Body of pancreas (tissue), 4 donors: ENCODE measurements at regions not wholly inside any gene's neighbourhood (a gene's known extent, or its start where the extent isn't known, plus 50 kb on each side); places are given as distances from the start of the nearest gene placed in this dataset.

Source experiments
- ATAC-seq: fragments of 150-250 bp; one replicate; pipeline ENCODE4 v1.9.1; 2016
- DNase-seq, 4 donors: peaks; one replicate each; pipeline ENCODE4 v3.0.0-alpha.2; 2019
- H3K27ac ChIP-seq, 4 donors: fragments of 200-600 bp; sonication (generic); 1 replicate in 3 of 4; 2 replicates in 1 of 4; pipeline versions ENCODE4 v1.5.1 to v1.6.1; 2016 to 2019; ENCODE audit warnings: mild to moderate bottlenecking in 1 of 4, mixed read lengths in 1 of 4, moderate library complexity in 1 of 4
- H3K27me3 ChIP-seq, 2 donors: fragments of 200-600 bp; sonication (generic); one replicate each; pipeline ENCODE4 v1.6.0; 2016; ENCODE audit warnings: mild to moderate bottlenecking in 1 of 2
- H3K36me3 ChIP-seq, 2 donors: fragments of 200-600 bp; sonication (generic); replicated peaks in 1 of 2; 2 replicates each; pipeline ENCODE4 v1.5.1; 2016; ENCODE audit warnings: low read depth in 2 of 2; ENCODE audit not compliant: insufficient read depth in 1 of 2
- H3K4me1 ChIP-seq: fragments of 200-600 bp; sonication (generic); one replicate; pipeline ENCODE4 v1.6.0; 2016
- H3K4me3 ChIP-seq, 2 donors: fragments of 200-600 bp; sonication (generic); 1 replicate in 1 of 2; 2 replicates in 1 of 2; pipeline ENCODE4 v1.5.1; 2016 to 2019
- H3K9me3 ChIP-seq, 3 donors: fragments of 200-600 bp; sonication (generic); 1 replicate in 2 of 3; 2 replicates in 1 of 3; pipeline ENCODE4 v1.5.1; 2016
- POLR2A ChIP-seq, 3 donors: fragments of 450-650 bp; IDR thresholded peaks; one replicate each; pipeline ENCODE4 v1.6.1; 2016; ENCODE audit warnings: antibody characterized with exemption in 3 of 3, mild to moderate bottlenecking in 2 of 3
- WGBS, 2 donors: methylation state at CpG; one replicate each; pipeline ENCODE4 v1.1.5; 2017; 5-methylcytosine and 5-hydroxymethylcytosine counted together
- intact Hi-C: fragments of 100-400 bp; cut with DNase I; formaldehyde crosslinking; loops from one replicate; pipeline ENCODE4 v1.15.1; 2023
- TF ChIP-seq, protein P1 (sequence below), 7 experiments: fragments of 450-650 bp in 4 of 7; fragments of 200-600 bp in 3 of 7; sonication (generic) in 3 of 7; IDR thresholded peaks; one replicate each; pipeline ENCODE4 v1.5.1; 2016 to 2019; ENCODE audit warnings: antibody characterized with exemption in 7 of 7

- no peak overlapping the region for H3K4me3 ChIP-seq
- no peaks in the 10 kb centered on the region for H3K36me3 ChIP-seq
- DNase-seq (peak in 2 of 4 donors; percentile 2 to 25), ATAC-seq (no peak)
- H3K9me3 ChIP-seq: no peaks in the 10 kb centered on the region
- intact Hi-C loops: no loop called here
- no peaks in the 10 kb centered on the region for H3K27me3 ChIP-seq
- WGBS, 2 donors: 45 to 52% methylated on average over 9 of the region's 9 CpGs
- no peaks in the 10 kb centered on the region for H3K4me1 ChIP-seq
- TF ChIP-seq, protein P1, sequence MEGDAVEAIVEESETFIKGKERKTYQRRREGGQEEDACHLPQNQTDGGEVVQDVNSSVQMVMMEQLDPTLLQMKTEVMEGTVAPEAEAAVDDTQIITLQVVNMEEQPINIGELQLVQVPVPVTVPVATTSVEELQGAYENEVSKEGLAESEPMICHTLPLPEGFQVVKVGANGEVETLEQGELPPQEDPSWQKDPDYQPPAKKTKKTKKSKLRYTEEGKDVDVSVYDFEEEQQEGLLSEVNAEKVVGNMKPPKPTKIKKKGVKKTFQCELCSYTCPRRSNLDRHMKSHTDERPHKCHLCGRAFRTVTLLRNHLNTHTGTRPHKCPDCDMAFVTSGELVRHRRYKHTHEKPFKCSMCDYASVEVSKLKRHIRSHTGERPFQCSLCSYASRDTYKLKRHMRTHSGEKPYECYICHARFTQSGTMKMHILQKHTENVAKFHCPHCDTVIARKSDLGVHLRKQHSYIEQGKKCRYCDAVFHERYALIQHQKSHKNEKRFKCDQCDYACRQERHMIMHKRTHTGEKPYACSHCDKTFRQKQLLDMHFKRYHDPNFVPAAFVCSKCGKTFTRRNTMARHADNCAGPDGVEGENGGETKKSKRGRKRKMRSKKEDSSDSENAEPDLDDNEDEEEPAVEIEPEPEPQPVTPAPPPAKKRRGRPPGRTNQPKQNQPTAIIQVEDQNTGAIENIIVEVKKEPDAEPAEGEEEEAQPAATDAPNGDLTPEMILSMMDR (IDR thresholded peaks at IDR 0.05): no peak
- no peak for TF ChIP-seq POLR2A (IDR thresholded peaks at IDR 0.05)
- no peak overlapping the region for H3K27ac ChIP-seq
Measured at GRCh38 chr11:105268404-105269062, 129.0 kb upstream of the CARD18 start.

- intact Hi-C loops: no loop called here
- no peak for DNase-seq
Measured at GRCh38 chr11:105265845-105266244, 126.3 kb upstream of the CARD18 start.

DNA sequence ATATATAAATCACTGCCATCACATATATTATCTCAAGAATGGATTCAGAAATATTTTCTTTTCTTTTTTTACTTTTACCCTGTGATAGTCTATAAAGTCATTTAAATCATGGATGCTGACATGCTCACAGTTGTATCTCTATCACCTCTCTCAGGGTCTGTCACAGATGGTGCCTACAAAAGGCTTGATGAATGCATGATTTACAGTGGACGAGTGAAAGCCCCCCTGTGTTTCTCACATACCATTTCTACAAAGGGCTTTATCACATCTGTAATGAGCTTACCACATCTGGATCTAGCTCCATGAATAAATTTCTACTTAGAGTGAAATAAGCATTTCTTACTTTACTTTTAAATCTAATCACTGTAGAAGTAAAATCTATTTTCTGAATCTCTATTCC, 121.4 kb upstream of the CARD18 start:
- no peak for ATAC-seq
- no peak for DNase-seq
- no peaks in the 10 kb centered on the region for H3K9me3 ChIP-seq
- TF ChIP-seq POLR2A (IDR thresholded peaks at IDR 0.05): no peak
- TF ChIP-seq, protein P1 (IDR thresholded peaks at IDR 0.05): no peak
- H3K27me3 ChIP-seq: no peaks in the 10 kb centered on the region
- H3K4me1 ChIP-seq: no peaks in the 10 kb centered on the region
- H3K27ac ChIP-seq: no peak overlapping the region
- H3K4me3 ChIP-seq: no peak overlapping the region
- no peaks in the 10 kb centered on the region for H3K36me3 ChIP-seq
- WGBS, 2 donors: 55 to 59% methylated on average over 1 of the region's 1 CpG
- intact Hi-C loops: no loop called here

More at GRCh38 chr11:105265845-105266244, 126.3 kb upstream of the CARD18 start:
- no peaks in the 10 kb centered on the region for H3K4me1 ChIP-seq
- H3K4me3 ChIP-seq: no peak overlapping the region
- no peak overlapping the region for H3K27ac ChIP-seq
- no peak for ATAC-seq
- TF ChIP-seq POLR2A (IDR thresholded peaks at IDR 0.05): no peak
- TF ChIP-seq, protein P1 (IDR thresholded peaks at IDR 0.05): no peak
- H3K27me3 ChIP-seq: no peaks in the 10 kb centered on the region
- no peaks in the 10 kb centered on the region for H3K9me3 ChIP-seq
- H3K36me3 ChIP-seq: no peaks in the 10 kb centered on the region
- WGBS, 2 donors: 85 to 89% methylated on average over 1 of the region's 1 CpG

DNA sequence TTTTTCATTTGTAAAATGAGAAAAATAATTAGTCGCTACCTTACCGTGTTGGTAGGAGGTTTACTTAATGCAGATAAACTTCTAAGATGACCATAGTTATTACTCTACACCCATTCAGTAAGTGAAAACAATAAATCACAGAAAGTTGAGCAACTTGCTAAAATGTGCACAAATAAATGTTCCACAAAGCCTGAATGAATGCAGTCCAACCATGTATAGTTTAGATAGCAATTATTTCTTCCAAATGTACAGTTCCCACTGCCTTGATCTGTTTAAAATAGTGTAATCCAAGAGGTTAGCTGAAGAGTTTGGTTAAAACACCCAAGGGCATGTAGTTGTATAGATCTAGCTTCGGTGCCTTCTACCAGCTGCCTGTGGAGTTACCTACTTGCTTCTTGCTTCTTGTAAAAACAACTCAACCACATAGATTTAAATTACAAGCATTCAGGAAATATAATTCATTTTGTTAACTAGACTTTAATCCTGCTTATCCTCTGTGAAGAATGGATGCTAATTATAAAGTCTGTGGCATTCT, 106.3 kb upstream of the CARD18 start:
- no peak for DNase-seq
- Histone ChIP-seq H3K27ac (no peak overlapping the region), H3K9me3 (no peaks in the 10 kb centered on the region), H3K27me3 (no peaks in the 10 kb centered on the region), H3K4me1 (no peaks in the 10 kb centered on the region), H3K4me3 (no peak overlapping the region), H3K36me3 (no peaks in the 10 kb centered on the region)
- WGBS, 2 donors: 89 to 90% methylated on average over 3 of the region's 3 CpGs
- ATAC-seq: no peak
- intact Hi-C loops: no loop called here
- TF ChIP-seq, protein P1 (IDR thresholded peaks at IDR 0.05): no peak
- no peak for TF ChIP-seq POLR2A (IDR thresholded peaks at IDR 0.05)
